Naive thymus-derived CD4-positive, alpha-beta T cell (primary cell): ENCODE measurements at regions not wholly inside any gene's neighbourhood (a gene's known extent, or its start where the extent isn't known, plus 50 kb on each side); places are given as distances from the start of the nearest gene placed in this dataset.

ENCODE experiments used
- ATAC-seq: fragments of 150-1000 bp; cut with Tn5 transposase; 2 replicates; pipeline ENCODE4 v1.10.0; 2021; ENCODE audit warnings: mild to moderate bottlenecking, moderate library complexity
- CTCF ChIA-PET: fragments of 350-600 bp; sonication (Branson Sonifier 250); formaldehyde crosslinking; loops from one replicate; lab custom pipeline; 2021; ENCODE audit warnings: antibody characterized with exemption; lab: Charles Lee
- POLR2A ChIA-PET: fragments of 350-600 bp; sonication (Branson Sonifier 250); formaldehyde crosslinking; loops from one replicate; lab custom pipeline; 2021; ENCODE audit warnings: antibody characterized with exemption, inconsistent platforms; lab: Charles Lee
- DNase-seq, 9 donors: peaks; one replicate each; pipeline versions ENCODE4 v3.0.0 to v3.0.0-alpha.2; 2020 to 2022; ENCODE audit warnings: mixed read lengths in 1 of 9
- H3K27ac ChIP-seq: one replicate; pipeline ENCODE4 v1.7.0; 2013; ENCODE audit warnings: mild to moderate bottlenecking, low read depth, low read length, moderate library complexity
- H3K27me3 ChIP-seq, 2 donors: one replicate each; pipeline ENCODE4 v1.7.0; 2013; ENCODE audit warnings: low read length in 2 of 2, mild to moderate bottlenecking in 2 of 2, moderate library complexity in 2 of 2; ENCODE audit not compliant: control insufficient read depth in 2 of 2, insufficient read depth in 2 of 2
- H3K36me3 ChIP-seq, 3 experiments: 1 replicate in 2 of 3; 2 replicates in 1 of 3; pipeline ENCODE4 v1.7.0; 2013; ENCODE audit warnings: low read length in 3 of 3, mild to moderate bottlenecking in 3 of 3, moderate library complexity in 1 of 3; ENCODE audit not compliant: insufficient read depth in 3 of 3, control insufficient read depth in 2 of 3
- H3K4me1 ChIP-seq, 2 donors: one replicate each; pipeline ENCODE4 v1.7.0; 2013; ENCODE audit warnings: low read length in 2 of 2, mild to moderate bottlenecking in 2 of 2, moderate library complexity in 1 of 2; ENCODE audit not compliant: control insufficient read depth in 2 of 2, insufficient read depth in 2 of 2
- H3K4me3 ChIP-seq: 2 replicates; pipeline ENCODE4 v1.7.0; 2013; ENCODE audit warnings: mild to moderate bottlenecking, low read length
- H3K9me3 ChIP-seq, 3 experiments: 1 replicate in 2 of 3; 2 replicates in 1 of 3; pipeline ENCODE4 v1.7.0; 2013; ENCODE audit warnings: low read length in 3 of 3; ENCODE audit not compliant: control insufficient read depth in 2 of 3
- H3K27ac Mint-ChIP-seq, 9 donors: one replicate each; pipeline ENCODE4 v1.8.0; 2020 to 2022; ENCODE audit warnings: mixed read lengths in 9 of 9, mild to moderate bottlenecking in 8 of 9, moderate library complexity in 5 of 9, inconsistent platforms in 2 of 9
- H3K27me3 Mint-ChIP-seq, 5 donors: one replicate each; pipeline ENCODE4 v1.8.0; 2021 to 2022; ENCODE audit warnings: mixed read lengths in 5 of 5, mild to moderate bottlenecking in 1 of 5
- H3K36me3 Mint-ChIP-seq, 5 donors: one replicate each; pipeline ENCODE4 v1.8.0; 2020 to 2022; ENCODE audit warnings: mixed read lengths in 5 of 5, mild to moderate bottlenecking in 3 of 5, inconsistent platforms in 1 of 5
- H3K4me1 Mint-ChIP-seq, 7 donors: one replicate each; pipeline ENCODE4 v1.8.0; 2020 to 2022; ENCODE audit warnings: mixed read lengths in 7 of 7, mild to moderate bottlenecking in 3 of 7, inconsistent platforms in 1 of 7
- H3K4me3 Mint-ChIP-seq, 10 donors: one replicate each; pipeline ENCODE4 v1.8.0; 2020 to 2022; ENCODE audit warnings: mild to moderate bottlenecking in 10 of 10, mixed read lengths in 10 of 10, moderate library complexity in 6 of 10, inconsistent platforms in 2 of 10
- H3K9me3 Mint-ChIP-seq, 11 donors: one replicate each; pipeline ENCODE4 v1.8.0; 2020 to 2022; ENCODE audit warnings: mixed read lengths in 11 of 11, mild to moderate bottlenecking in 4 of 11, inconsistent platforms in 1 of 11, moderate library complexity in 1 of 11
- intact Hi-C, 2 donors: fragments of 100-400 bp; cut with micrococcal nuclease; formaldehyde crosslinking; loops; one replicate each; pipeline ENCODE4 v1.15.1; 2023

DNA sequence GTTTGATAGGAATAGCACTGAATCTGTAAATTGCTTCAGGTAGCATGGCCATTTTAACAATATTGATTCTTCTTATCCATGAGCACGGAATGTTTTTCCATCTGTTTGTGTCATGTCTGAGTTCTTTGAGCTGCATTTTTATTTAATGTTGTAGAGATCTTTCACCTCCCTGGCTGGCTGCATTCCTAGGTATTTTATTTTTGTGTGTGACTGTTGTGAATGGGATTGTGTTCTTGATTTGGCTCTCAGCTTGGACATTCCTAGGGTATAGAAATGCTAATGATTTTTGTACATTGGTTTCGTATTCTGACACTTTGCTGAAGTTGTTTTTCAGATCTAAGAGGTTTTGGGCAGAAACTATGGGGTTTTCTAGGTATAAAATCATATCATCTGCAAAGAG is 152.9 kb upstream of the CHD1 start:
- Mint-ChIP-seq H3K4me1 (peaks cover 0 to 13% (median 7%) of the 10 kb centered on the region in 7 donors), H3K27me3 (peaks cover 0 to 6% (median 0%) of the 10 kb centered on the region in 5 donors), H3K36me3 (no peaks in the 10 kb centered on the region), H3K9me3 (peaks cover 0 to 1% (median 0%) of the 10 kb centered on the region in 11 donors), H3K27ac (no peak overlapping the region), H3K4me3 (no peak overlapping the region)
- no peak for ATAC-seq
- no peak for DNase-seq
- Histone ChIP-seq H3K9me3 (no peaks in the 10 kb centered on the region), H3K4me3 (no peak overlapping the region), H3K4me1 (no peaks in the 10 kb centered on the region), H3K36me3 (no peaks in the 10 kb centered on the region), H3K27me3 (no peaks in the 10 kb centered on the region), H3K27ac (no peak overlapping the region)
- POLR2A ChIA-PET = no interaction called here
- CTCF ChIA-PET = no interaction called here
- intact Hi-C loops = no loop called here

DNA sequence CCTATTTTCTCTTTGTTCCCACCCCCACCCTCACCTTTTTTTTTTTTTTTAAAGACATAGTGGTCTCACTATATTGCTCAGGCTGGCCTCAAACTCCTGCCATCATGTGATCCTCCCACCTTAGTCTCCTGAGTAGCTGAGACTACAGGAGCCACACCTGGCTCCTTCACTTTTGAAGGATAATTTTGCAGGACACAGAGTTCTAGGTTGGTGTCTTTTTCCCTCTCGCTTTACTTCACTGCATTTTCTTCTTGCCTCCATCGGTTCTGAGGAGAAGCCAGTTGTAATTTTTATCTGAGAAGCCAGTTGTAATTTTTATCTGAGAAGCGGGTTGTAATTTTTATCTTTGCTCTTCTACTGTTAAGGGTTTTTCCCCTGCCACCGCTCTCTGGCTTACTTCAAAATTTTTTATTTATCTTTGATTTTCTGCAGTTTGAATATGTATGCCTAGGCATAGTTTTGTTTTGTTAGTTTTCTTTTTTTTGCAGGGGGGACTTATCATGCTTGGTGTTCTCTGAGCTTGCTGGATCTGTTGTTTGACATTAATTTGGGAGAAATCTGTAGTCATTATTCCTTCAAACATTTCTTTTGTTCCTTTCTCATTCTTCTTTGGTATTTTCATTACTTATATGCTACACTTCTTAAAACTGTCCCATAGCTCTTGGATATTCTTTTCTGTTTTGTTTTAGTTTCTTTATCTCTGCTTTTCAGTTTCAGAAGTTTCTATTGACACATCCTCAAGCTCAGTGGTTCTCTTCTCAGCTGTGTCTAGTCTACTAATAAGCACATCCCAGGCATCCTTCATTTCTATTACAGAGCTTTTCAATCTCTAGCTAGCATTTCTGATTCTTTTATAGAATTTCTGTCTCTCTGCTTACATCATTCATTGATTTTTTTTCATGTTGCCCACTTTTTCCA is 148.2 kb upstream of the CHD1 start:
- CTCF ChIA-PET = interaction anchor here (0.7 kb wide), 1 partner anchor 12 kb away, joined by 5 read pairs; no protein-coding TSS in a partner anchor
- Histone ChIP-seq H3K4me1 (no peaks in the 10 kb centered on the region), H3K27ac (no peak overlapping the region), H3K27me3 (no peaks in the 10 kb centered on the region), H3K9me3 (no peaks in the 10 kb centered on the region), H3K36me3 (no peaks in the 10 kb centered on the region), H3K4me3 (no peak overlapping the region)
- POLR2A ChIA-PET = no interaction called here
- Mint-ChIP-seq H3K27ac (no peak overlapping the region), H3K4me3 (no peak overlapping the region), H3K27me3 (peaks cover 0 to 3% (median 0%) of the 10 kb centered on the region in 5 donors), H3K36me3 (no peaks in the 10 kb centered on the region), H3K9me3 (peaks cover 0 to 8% (median 0%) of the 10 kb centered on the region in 11 donors), H3K4me1 (peaks cover 0 to 9% (median 0%) of the 10 kb centered on the region in 7 donors)
- ATAC-seq (no peak), DNase-seq (no peak)
- intact Hi-C loops = no loop called here

DNA sequence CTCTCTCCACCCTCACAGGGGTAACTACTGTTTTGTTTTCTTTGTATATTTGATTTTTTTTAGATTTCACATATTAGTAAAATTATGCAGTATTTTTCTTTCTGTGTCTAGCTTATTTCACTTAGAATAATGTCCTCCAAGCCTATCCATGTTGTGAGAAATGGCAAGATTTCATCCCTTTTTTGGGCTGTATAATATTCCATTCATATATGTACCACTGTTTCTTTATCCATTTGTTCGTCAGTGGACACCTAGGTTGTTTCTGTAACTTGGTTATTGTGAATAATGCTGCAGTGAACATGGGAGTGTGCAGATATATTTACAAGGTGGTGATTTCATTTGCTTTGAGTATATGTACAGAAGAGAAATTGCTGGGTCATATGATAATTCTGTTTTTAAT is 144.0 kb upstream of the CHD1 start:
- intact Hi-C loops = no loop called here
- no peaks in the 10 kb centered on the region for H3K27me3 ChIP-seq
- Mint-ChIP-seq H3K4me3 (no peak overlapping the region), H3K36me3 (no peaks in the 10 kb centered on the region), H3K4me1 (peaks cover 0 to 9% (median 0%) of the 10 kb centered on the region in 7 donors), H3K27me3 (no peaks in the 10 kb centered on the region), H3K9me3 (peaks cover 0 to 8% (median 1%) of the 10 kb centered on the region in 11 donors), H3K27ac (no peak overlapping the region)
- no peak overlapping the region for H3K4me3 ChIP-seq
- ChIA-PET CTCF (interaction anchor here (0.6 kb wide), 1 partner anchor 25 kb away, joined by 3 read pairs; no protein-coding TSS in a partner anchor), POLR2A (no interaction called here)
- no peaks in the 10 kb centered on the region for H3K36me3 ChIP-seq
- no peaks in the 10 kb centered on the region for H3K4me1 ChIP-seq
- H3K9me3 ChIP-seq = no peaks in the 10 kb centered on the region
- DNase-seq (no peak), ATAC-seq (no peak)
- H3K27ac ChIP-seq = no peak overlapping the region

DNA sequence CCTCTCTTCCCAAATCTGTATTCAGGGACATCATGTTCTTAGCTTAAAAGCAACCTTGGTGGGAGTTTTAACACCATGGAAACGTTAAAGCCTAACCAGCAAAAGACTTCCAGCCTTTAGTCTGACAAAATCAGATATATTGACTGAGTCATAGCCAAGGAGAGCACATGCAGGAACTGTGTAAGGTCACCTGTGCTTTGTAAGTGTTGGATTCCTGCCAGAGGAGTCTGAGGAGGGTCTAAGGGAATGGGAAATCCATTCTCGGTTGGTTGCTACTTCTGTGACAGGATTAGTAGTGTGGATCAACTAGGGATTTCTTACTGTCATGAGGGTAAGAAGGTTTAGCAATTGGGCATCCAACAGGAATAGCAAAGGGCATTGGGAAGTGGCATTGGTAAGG is 142.0 kb upstream of the CHD1 start:
- peaks cover 0 to 8% (median 1%) of the 10 kb centered on the region in 11 donors for H3K9me3 Mint-ChIP-seq
- CTCF ChIA-PET = interaction anchor here (0.9 kb wide), 1 partner anchor 11 kb away, joined by 3 read pairs; no protein-coding TSS in a partner anchor
- ATAC-seq = no peak
- H3K27me3 Mint-ChIP-seq = no peaks in the 10 kb centered on the region
- intact Hi-C loops = no loop called here
- peaks cover 0 to 6% (median 0%) of the 10 kb centered on the region in 7 donors for H3K4me1 Mint-ChIP-seq
- H3K4me1 ChIP-seq = no peaks in the 10 kb centered on the region
- H3K27ac Mint-ChIP-seq = no peak overlapping the region
- no peaks in the 10 kb centered on the region for H3K36me3 Mint-ChIP-seq
- DNase-seq = no peak
- no peak overlapping the region for H3K27ac ChIP-seq
- no peak overlapping the region for H3K4me3 ChIP-seq
- H3K36me3 ChIP-seq = no peaks in the 10 kb centered on the region
- H3K4me3 Mint-ChIP-seq = no peak overlapping the region
- no peaks in the 10 kb centered on the region for H3K27me3 ChIP-seq
- no peaks in the 10 kb centered on the region for H3K9me3 ChIP-seq
- POLR2A ChIA-PET = no interaction called here

DNA sequence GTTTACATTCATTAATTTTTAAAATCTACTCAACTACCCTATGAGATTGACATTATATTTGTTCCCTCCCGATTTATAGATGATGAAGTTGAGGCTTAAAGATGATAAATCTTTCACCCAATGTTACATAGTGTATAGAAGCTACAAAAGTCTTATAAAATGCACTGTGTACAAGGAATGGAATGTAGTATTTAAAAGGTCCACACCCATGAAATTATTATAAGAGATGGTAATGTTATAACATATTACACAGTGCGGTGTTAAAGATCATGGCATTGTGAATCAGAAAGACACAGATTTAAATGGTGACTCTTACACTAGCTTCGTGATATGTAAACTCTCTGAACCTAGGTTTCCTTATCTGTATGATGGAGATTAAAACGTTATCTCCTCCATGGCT is 141.6 kb upstream of the CHD1 start:
- Mint-ChIP-seq H3K9me3 (peaks cover 0 to 8% (median 1%) of the 10 kb centered on the region in 11 donors), H3K36me3 (no peaks in the 10 kb centered on the region), H3K27ac (no peak overlapping the region), H3K4me1 (peaks cover 0 to 5% (median 0%) of the 10 kb centered on the region in 7 donors), H3K27me3 (no peaks in the 10 kb centered on the region), H3K4me3 (no peak overlapping the region)
- Histone ChIP-seq H3K27ac (no peak overlapping the region), H3K36me3 (no peaks in the 10 kb centered on the region), H3K27me3 (no peaks in the 10 kb centered on the region), H3K9me3 (no peaks in the 10 kb centered on the region), H3K4me1 (no peaks in the 10 kb centered on the region), H3K4me3 (no peak overlapping the region)
- ATAC-seq = no peak
- no peak for DNase-seq
- ChIA-PET POLR2A (no interaction called here), CTCF (interaction anchor here (0.9 kb wide), 1 partner anchor 11 kb away, joined by 3 read pairs; no protein-coding TSS in a partner anchor)
- intact Hi-C loops = no loop called here

DNA sequence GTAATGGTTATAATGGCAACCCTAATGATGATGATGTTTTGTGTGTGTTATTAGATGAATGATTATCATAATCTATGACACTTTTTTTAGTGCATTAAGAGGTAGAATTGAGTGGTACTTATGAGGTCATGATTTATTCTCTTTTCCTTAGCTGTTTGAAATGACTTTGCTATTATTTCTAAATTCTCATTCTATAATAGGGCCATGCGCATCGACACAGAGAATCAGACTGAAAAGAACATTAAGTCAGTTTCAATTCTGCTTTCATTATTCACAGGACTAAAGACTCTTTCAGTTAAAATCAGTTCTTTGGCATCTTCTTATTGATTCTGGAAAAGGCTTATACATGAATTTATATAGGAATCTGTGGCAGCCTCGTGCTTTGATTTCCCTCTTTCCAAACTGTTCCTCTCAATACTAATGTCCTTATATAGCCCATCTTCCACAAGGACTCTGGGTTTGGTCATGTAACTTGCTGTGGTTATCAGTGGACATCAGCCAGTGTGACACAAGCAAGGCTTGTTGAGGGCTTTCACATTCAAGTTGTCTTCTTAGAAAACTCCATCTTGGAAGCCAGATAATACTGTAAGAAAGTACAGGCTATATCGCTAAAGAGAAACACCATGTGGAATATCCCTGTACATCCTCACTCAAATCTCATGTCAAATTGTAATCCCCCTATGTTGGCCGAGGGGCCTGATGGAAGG is 140.3 kb upstream of the CHD1 start:
- no peak overlapping the region for H3K27ac ChIP-seq
- H3K27me3 ChIP-seq = no peaks in the 10 kb centered on the region

More for the DNA sequence above, 140.3 kb upstream of the CHD1 start:
- Mint-ChIP-seq H3K36me3 (no peaks in the 10 kb centered on the region), H3K4me3 (no peak overlapping the region), H3K4me1 (no peaks in the 10 kb centered on the region), H3K9me3 (peaks cover 0 to 8% (median 1%) of the 10 kb centered on the region in 11 donors), H3K27me3 (peaks cover 0 to 4% (median 0%) of the 10 kb centered on the region in 5 donors), H3K27ac (no peak overlapping the region)
- no peak overlapping the region for H3K4me3 ChIP-seq
- no peaks in the 10 kb centered on the region for H3K4me1 ChIP-seq
- H3K36me3 ChIP-seq = no peaks in the 10 kb centered on the region
- DNase-seq (no peak), ATAC-seq (no peak)
- H3K9me3 ChIP-seq = no peaks in the 10 kb centered on the region
- CTCF ChIA-PET = no interaction called here
- POLR2A ChIA-PET = no interaction called here
- intact Hi-C loops = loop anchor here in 1 of 2 donors (10.0 kb wide), 1 partner anchor 1834 kb away; no protein-coding TSS in a partner anchor
